Ovary (tissue), 3 donors: ENCODE measurements at regions not wholly inside any gene's neighbourhood (a gene's known extent, or its start where the extent isn't known, plus 50 kb on each side); places are given as distances from the start of the nearest gene placed in this dataset.
"Not testable (repeated sequence)": the region's sequence is repeated elsewhere in the genome, so short reads cannot be mapped to it uniquely, and the experiment has no call there.

ENCODE experiments used
- POLR2A ChIP-seq: fragments of 450-650 bp; IDR thresholded peaks from one replicate; pipeline ENCODE4 v1.6.1; 2017; ENCODE audit warnings: antibody characterized with exemption, mild to moderate bottlenecking, moderate library complexity
- TF ChIP-seq, protein P1 (sequence below), 3 donors: fragments of 450-650 bp in 2 of 3; fragments of 200-600 bp in 1 of 3; IDR thresholded peaks; one replicate each; pipeline versions ENCODE4 v1.5.1 to v1.8.0; 2016 to 2022; ENCODE audit warnings: antibody characterized with exemption in 3 of 3, mild to moderate bottlenecking in 1 of 3
- donor health status: DM: no; HTN: no; CAD: no.

DNA sequence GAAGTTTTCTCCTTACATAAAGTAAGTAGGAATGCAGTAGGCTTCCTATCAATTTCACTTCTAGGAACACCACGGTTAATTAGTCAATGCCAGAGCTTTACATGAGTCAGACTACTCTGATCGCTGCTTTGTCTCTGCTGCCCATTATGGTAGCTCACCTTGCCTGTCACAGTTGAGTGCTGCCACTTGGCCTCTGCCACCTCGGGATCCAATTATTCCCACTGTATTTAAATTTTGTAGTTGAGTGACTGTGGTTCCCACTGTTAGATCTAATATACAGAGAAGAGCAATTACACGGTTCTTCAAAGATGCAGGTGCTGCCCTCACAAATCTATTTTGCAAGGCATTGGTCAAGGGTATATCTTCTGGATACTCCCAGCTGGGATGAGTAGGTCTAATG, 92.5 kb upstream of the CABCOCO1 start:
- TF ChIP-seq POLR2A, result not testable (repeated sequence)
- TF ChIP-seq, protein P1, sequence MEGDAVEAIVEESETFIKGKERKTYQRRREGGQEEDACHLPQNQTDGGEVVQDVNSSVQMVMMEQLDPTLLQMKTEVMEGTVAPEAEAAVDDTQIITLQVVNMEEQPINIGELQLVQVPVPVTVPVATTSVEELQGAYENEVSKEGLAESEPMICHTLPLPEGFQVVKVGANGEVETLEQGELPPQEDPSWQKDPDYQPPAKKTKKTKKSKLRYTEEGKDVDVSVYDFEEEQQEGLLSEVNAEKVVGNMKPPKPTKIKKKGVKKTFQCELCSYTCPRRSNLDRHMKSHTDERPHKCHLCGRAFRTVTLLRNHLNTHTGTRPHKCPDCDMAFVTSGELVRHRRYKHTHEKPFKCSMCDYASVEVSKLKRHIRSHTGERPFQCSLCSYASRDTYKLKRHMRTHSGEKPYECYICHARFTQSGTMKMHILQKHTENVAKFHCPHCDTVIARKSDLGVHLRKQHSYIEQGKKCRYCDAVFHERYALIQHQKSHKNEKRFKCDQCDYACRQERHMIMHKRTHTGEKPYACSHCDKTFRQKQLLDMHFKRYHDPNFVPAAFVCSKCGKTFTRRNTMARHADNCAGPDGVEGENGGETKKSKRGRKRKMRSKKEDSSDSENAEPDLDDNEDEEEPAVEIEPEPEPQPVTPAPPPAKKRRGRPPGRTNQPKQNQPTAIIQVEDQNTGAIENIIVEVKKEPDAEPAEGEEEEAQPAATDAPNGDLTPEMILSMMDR (IDR thresholded peaks at IDR 0.05), result not testable (repeated sequence)
